Activated T-cell treated with anti-CD3 and anti-CD28 coated beads, Interleukin-2, amount 50 U/mL, for 72 hours (primary cell): ENCODE measurements at regions not wholly inside any gene's neighbourhood (a gene's known extent, or its start where the extent isn't known, plus 50 kb on each side); places are given as distances from the start of the nearest gene placed in this dataset.
"Not testable (repeated sequence)": the region's sequence is repeated elsewhere in the genome, so short reads cannot be mapped to it uniquely, and the experiment has no call there.

Experiments used
- ATAC-seq, 2 donors: fragments of 150-1000 bp; cut with Tn5 transposase; replicated peaks in 1 of 2; 2 replicates each; pipeline ENCODE4 v1.10.0; 2021; ENCODE audit warnings: moderate library complexity in 2 of 2, mild to moderate bottlenecking in 1 of 2
- DNase-seq, 2 donors: peaks; one replicate each; pipeline ENCODE4 v3.0.0; 2021 to 2022; ENCODE audit warnings: mixed read lengths in 1 of 2
- H3K27ac Mint-ChIP-seq: one replicate; pipeline ENCODE4 v1.8.0; 2022; ENCODE audit warnings: mild to moderate bottlenecking, moderate library complexity, mixed read lengths
- H3K27me3 Mint-ChIP-seq: one replicate; pipeline ENCODE4 v1.8.0; 2022; ENCODE audit warnings: low read depth, mixed read lengths
- H3K36me3 Mint-ChIP-seq, 2 donors: one replicate each; pipeline ENCODE4 v1.8.0; 2022; ENCODE audit warnings: mixed read lengths in 2 of 2, mild to moderate bottlenecking in 1 of 2; ENCODE audit not compliant: insufficient read depth in 2 of 2
- H3K4me1 Mint-ChIP-seq: one replicate; pipeline ENCODE4 v1.8.0; 2022; ENCODE audit warnings: low read depth, mixed read lengths
- H3K4me3 Mint-ChIP-seq, 2 donors: one replicate each; pipeline ENCODE4 v1.8.0; 2022; ENCODE audit warnings: mild to moderate bottlenecking in 2 of 2, mixed read lengths in 2 of 2, moderate library complexity in 2 of 2
- H3K9me3 Mint-ChIP-seq, 2 donors: one replicate each; pipeline ENCODE4 v1.8.0; 2022; ENCODE audit warnings: mixed read lengths in 2 of 2

DNA sequence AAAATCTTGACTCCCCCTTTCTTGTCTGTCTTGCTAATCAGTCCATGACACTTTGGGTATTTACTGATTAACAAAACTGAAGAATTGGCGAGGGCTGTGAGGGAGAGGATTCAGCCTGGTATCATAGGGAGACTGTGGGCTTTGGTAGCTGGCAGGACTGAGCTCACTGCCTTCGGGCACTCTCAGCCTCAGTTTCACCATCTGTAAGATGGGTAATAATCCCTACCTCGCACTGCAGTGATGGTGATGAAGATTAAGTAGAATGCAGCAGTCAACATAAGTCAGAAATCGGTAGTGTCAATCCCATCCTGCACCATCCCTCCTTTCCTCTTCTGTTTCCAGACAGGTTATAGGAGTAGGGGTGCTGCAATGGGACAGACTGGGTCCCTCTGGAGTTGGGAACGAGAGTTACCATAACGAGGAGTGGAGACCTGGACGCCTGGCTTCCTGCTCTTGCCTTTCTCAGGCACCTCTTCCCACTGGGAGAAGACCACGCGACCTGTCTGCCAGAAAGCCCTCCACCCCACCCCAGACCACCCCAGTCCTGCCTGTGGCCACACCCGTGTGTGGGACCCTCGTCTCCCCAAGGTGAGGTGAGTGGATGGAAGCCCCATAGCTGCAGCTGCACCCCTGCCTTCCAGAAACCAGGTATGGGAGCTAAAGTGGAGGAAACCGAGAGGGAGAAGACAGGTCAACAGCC lies 99.1 kb downstream of the SNX5 start:
- peaks cover 13% of the 10 kb centered on the region for H3K4me1 Mint-ChIP-seq
- no peak overlapping the region for H3K4me3 Mint-ChIP-seq
- H3K36me3 Mint-ChIP-seq, result peaks cover 0 to 2% of the 10 kb centered on the region in 2 donors
- ATAC-seq (no peak), DNase-seq (no peak)
- no peak overlapping the region for H3K27ac Mint-ChIP-seq
- peaks cover 0 to 4% of the 10 kb centered on the region in 2 donors for H3K9me3 Mint-ChIP-seq
- H3K27me3 Mint-ChIP-seq, result peaks cover 12% of the 10 kb centered on the region

DNA sequence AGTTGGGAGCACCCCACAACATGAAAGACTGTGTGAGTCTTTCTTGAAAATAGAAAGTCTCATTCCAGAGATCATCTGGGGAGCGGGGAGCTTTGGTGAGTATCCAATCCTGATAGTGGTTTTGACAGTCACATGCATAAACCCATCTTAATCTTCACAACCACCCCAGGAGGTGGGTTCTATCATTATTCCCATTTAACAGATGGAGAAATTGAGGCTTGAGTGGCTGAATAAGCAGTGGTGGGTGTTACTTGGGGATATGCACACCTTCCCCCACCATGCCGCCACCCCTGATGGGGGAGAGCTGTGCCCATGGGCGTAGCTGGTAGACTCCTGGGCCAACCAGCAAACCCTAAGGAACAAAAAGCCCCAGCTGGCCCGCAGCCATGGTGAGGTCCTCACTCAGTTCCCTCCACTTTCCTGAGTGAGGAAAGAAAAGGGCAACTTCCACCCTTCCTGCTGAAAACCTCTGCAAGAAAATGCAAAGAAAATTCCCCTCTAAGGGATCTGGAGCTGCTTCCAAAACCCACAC lies 99.8 kb downstream of the SNX5 start:
- no peak overlapping the region for H3K4me3 Mint-ChIP-seq
- peaks cover 0 to 2% of the 10 kb centered on the region in 2 donors for H3K36me3 Mint-ChIP-seq
- H3K27ac Mint-ChIP-seq, result no peak overlapping the region
- DNase-seq (no peak), ATAC-seq (no peak)
- peaks cover 12% of the 10 kb centered on the region for H3K27me3 Mint-ChIP-seq
- H3K4me1 Mint-ChIP-seq, result peaks cover 13% of the 10 kb centered on the region
- peaks cover 0 to 4% of the 10 kb centered on the region in 2 donors for H3K9me3 Mint-ChIP-seq

DNA sequence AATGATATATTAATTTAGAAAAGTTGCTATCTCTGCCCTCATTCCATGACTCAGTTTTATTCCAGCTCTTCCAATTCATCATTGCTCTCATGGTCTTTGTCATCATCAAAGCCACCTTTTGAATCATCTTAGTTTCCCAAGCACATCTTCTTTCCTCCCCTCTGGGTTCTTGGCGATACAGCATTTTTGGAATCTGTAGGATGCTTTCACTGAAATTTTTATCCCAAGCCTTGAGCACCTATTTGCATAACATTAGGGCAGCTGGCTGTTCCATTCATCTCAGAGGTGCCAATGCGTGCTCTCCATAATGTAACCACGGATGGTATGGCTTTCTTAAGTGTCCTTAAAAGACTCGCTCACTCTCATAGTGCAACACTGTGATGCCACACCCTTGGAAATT lies 100.4 kb downstream of the SNX5 start:
- DNase-seq, result no peak
- Mint-ChIP-seq H3K4me3 (no peak overlapping the region), H3K27ac (no peak overlapping the region), H3K4me1 (peaks cover 13% of the 10 kb centered on the region), H3K9me3 (peaks cover 0 to 4% of the 10 kb centered on the region in 2 donors), H3K36me3 (peaks cover 0 to 2% of the 10 kb centered on the region in 2 donors), H3K27me3 (peaks cover 12% of the 10 kb centered on the region)
- no peak for ATAC-seq

DNA sequence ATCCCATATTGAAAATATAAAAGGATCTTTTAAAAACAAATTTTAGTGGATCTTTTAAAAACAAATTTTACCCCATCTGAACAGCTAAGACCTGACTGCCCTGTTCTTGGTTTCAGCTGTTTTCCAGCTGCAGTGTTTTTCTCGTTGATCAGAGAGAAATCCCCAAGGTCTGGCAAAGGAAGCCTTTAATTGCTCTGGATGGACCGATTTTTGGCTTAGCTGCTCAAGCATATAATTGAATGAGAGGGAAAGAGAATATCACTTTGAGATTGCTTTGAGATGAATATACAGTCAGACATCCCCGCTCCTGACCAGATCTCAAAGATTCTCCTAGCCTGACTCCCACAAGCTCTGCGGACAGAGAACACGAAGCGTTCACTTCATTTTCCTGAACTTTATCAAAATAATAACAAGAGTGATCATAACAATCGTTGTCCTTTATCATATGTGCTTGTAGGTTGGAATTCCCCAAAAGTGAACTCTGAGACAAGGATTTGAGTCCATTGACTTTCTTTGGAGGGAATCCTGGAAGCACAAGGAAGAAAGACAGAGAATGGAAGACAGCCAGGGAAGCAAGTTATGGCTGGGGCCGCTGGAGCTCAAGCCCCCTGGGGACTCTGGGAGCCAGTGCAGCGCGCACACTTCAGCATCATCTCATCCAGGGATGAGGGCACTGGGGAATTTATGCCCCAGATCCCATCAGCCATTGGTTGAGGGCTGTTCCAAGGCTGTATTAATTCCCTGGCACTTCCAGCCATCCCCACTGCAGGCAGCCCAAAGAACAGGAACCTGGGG lies 101.3 kb downstream of the SNX5 start:
- DNase-seq (no peak), ATAC-seq (no peak)
- Mint-ChIP-seq H3K36me3 (peaks cover 0 to 2% of the 10 kb centered on the region in 2 donors), H3K27me3 (peaks cover 14% of the 10 kb centered on the region), H3K4me3 (no peak overlapping the region), H3K4me1 (peaks cover 12% of the 10 kb centered on the region), H3K9me3 (peaks cover 0 to 4% of the 10 kb centered on the region in 2 donors), H3K27ac (no peak overlapping the region)

- H3K27me3 Mint-ChIP-seq, result peaks cover 11% of the 10 kb centered on the region
- no peak overlapping the region for H3K4me3 Mint-ChIP-seq
- no peak overlapping the region for H3K27ac Mint-ChIP-seq
- ATAC-seq (no peak), DNase-seq (no peak)
- H3K9me3 Mint-ChIP-seq, result no peaks in the 10 kb centered on the region
- H3K4me1 Mint-ChIP-seq, result peaks cover 3% of the 10 kb centered on the region
- H3K36me3 Mint-ChIP-seq, result no peaks in the 10 kb centered on the region
These were observed 102.2 kb downstream of the SNX5 start for GRCh38 chr20:17866234-17867001.

DNA sequence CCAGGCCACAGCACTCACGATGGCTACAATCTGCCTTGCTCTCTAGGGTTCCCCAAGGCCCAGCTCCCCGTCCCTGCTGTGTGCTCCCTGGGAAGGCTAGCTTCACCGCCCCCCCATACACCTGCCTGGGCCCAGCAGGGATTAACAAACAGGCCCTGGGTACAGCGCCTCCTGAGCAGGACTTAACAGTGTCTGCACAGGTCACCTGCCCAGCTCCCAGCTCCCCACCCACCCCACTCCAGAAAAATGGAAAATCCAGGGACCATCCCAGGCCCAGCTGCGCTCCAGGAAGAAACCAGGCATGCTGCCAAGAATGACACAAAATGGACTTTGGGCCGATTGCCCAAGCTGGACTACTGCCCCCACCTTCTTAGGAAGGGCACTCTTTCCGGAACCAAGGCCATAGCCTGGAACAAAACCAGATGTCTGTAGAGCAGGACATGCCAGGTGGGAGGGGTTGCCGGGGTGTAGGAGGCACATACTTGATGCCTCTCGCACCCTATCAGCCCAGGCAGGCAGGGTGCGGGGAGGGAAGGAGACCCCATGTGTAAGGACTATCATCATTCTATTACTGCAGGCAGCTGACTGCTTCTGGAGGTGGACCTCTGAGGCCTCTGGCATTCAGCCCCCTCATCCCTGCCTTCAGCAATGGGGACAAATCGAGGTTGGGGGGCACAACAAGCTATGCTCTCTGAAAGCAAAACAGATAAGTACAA lies 104.9 kb downstream of the SNX5 start:
- Mint-ChIP-seq H3K4me3 (no peak overlapping the region), H3K9me3 (no peaks in the 10 kb centered on the region), H3K27me3 (peaks cover 18% of the 10 kb centered on the region), H3K4me1 (peaks cover 16% of the 10 kb centered on the region), H3K36me3 (no peaks in the 10 kb centered on the region), H3K27ac (no peak overlapping the region)
- no peak for ATAC-seq
- no peak for DNase-seq

DNA sequence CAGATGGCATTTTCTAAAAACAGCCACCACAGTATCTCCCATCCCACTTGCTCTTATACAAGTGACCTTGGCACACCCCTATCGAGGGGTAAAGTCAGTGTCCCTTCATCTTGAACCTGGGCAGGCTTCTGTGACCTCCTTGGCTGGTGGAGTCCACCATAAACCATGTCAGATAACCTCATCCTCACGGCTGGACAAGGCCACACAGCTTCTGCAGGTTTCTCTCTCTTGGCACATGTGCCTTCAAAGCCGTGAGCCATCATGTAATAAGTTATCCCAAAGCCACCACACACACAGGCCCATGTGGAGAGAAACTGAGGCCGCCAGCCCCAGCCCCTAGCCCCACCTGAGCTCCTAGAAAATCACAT lies 105.4 kb downstream of the SNX5 start:
- peaks cover 18% of the 10 kb centered on the region for H3K27me3 Mint-ChIP-seq

DNA sequence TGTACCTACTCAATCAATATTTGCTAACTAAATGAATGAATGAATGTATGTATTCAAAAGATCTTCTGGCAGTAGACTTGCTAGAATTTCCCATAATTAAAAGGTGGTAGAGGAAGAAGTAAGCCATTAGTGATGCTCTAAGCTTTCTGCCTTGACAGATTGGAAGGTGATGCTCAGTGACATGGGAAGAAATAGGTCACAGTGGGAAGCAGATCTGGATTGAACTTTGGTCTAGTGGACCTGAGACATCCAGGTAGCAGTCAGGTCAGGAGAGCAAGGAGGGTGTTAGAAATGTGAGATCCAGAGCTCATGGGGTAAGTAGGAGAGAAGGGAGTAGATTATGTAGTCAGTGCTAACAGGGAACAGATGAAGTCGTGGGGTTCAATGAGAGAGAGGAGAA lies 106.4 kb downstream of the SNX5 start:
- Mint-ChIP-seq H3K4me3 (no peak overlapping the region), H3K36me3 (no peaks in the 10 kb centered on the region), H3K9me3 (no peaks in the 10 kb centered on the region), H3K4me1 (peaks cover 16% of the 10 kb centered on the region), H3K27ac (no peak overlapping the region), H3K27me3 (peaks cover 18% of the 10 kb centered on the region)
- ATAC-seq, result no peak
- DNase-seq, result no peak

More for the DNA sequence above, 105.4 kb downstream of the SNX5 start:
- H3K27ac Mint-ChIP-seq, result no peak overlapping the region
- no peaks in the 10 kb centered on the region for H3K36me3 Mint-ChIP-seq
- ATAC-seq (no peak), DNase-seq (no peak)
- no peak overlapping the region for H3K4me3 Mint-ChIP-seq
- no peaks in the 10 kb centered on the region for H3K9me3 Mint-ChIP-seq
- peaks cover 16% of the 10 kb centered on the region for H3K4me1 Mint-ChIP-seq

- not testable (repeated sequence) for ATAC-seq, H3K9me3 Mint-ChIP-seq, H3K4me3 Mint-ChIP-seq, H3K27ac Mint-ChIP-seq, DNase-seq, H3K36me3 Mint-ChIP-seq
- Mint-ChIP-seq H3K27me3 (peaks cover 18% of the 10 kb centered on the region), H3K4me1 (peaks cover 16% of the 10 kb centered on the region)
These were observed 107.0 kb downstream of the SNX5 start for GRCh38 chr20:17861620-17862019.

- peaks cover 18% of the 10 kb centered on the region for H3K27me3 Mint-ChIP-seq
- H3K36me3 Mint-ChIP-seq, result no peaks in the 10 kb centered on the region
- H3K4me3 Mint-ChIP-seq, result no peak overlapping the region
- H3K27ac Mint-ChIP-seq, result no peak overlapping the region
- no peaks in the 10 kb centered on the region for H3K9me3 Mint-ChIP-seq
- no peak for DNase-seq
- ATAC-seq, result no peak
- H3K4me1 Mint-ChIP-seq, result peaks cover 16% of the 10 kb centered on the region
These were observed 108.0 kb downstream of the SNX5 start for GRCh38 chr20:17860301-17861197.

DNA sequence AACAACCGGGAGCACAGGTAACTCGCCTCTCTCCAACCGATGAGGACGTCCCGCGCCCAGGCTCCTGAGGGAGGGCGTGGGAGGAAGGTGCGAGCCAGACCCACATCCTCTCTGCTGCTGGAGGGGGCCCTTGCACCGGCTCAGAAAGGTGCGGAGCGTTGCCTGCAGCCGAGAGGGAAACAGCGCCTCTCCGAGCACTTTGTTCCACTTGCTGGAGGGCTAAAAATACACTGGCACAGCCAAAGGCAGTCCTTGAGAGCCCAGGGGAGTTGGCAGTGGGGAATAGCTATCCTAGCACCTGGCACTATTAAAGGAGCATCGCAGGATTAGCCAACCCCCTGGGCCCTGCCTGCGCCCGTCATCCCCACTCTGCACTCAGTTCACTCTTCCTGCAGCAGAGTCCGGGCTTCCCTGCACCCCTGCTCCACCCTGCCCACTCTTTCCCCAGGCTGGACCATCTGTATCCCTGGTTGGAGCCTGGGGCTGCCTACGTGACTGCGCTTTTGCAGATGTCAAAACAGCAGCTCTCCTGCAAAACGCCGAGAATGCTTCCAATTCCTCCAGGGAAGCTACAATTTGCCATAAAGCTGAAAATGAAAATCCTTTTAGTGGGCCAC lies 108.9 kb downstream of the SNX5 start:
- peaks cover 18% of the 10 kb centered on the region for H3K27me3 Mint-ChIP-seq
- no peaks in the 10 kb centered on the region for H3K9me3 Mint-ChIP-seq
- DNase-seq (peak; percentile 29 to 32), ATAC-seq (peak; percentile 72 to 75)
- H3K4me1 Mint-ChIP-seq, result peaks cover 16% of the 10 kb centered on the region
- H3K4me3 Mint-ChIP-seq, result peak overlapping the region in 1 of 2 donors; percentile 31
- H3K36me3 Mint-ChIP-seq, result no peaks in the 10 kb centered on the region
- no peak overlapping the region for H3K27ac Mint-ChIP-seq
